B cell (primary cell): ENCODE measurements at regions not wholly inside any gene's neighbourhood (a gene's known extent, or its start where the extent isn't known, plus 50 kb on each side); places are given as distances from the start of the nearest gene placed in this dataset. TPM values are rescaled to one million over a fixed set of nuclear protein-coding genes. Genes with fewer than 3 reads are reported as not detected.

Experiments
- ATAC-seq: fragments of 200-7000 bp; cut with Tn5 transposase; one replicate; pipeline ENCODE4 v1.10.0; 2021; ENCODE audit warnings: low read depth, mild to moderate bottlenecking, moderate number of reproducible peaks, moderate library complexity
- CTCF ChIA-PET: fragments of 350-600 bp; sonication (Branson Sonifier 250); formaldehyde crosslinking; loops from one replicate; lab custom pipeline; 2021; ENCODE audit warnings: antibody characterized with exemption, inconsistent platforms; lab: Charles Lee
- POLR2A ChIA-PET: fragments of 350-600 bp; sonication (Branson Sonifier 250); formaldehyde crosslinking; loops from one replicate; lab custom pipeline; 2021; ENCODE audit warnings: antibody characterized with exemption; lab: Charles Lee
- DNase-seq: peaks from one replicate; pipeline ENCODE4 v3.0.0; 2013
- H2AFZ ChIP-seq: 2 replicates; pipeline ENCODE4 v1.6.1; 2012; ENCODE audit warnings: mild to moderate bottlenecking, low read depth, low read length; ENCODE audit not compliant: insufficient read depth, poor library complexity, severe bottlenecking
- H3K27ac ChIP-seq, 2 donors: 1 replicate in 1 of 2; 2 replicates in 1 of 2; pipeline ENCODE4 v1.5.1; 2012 to 2013; ENCODE audit warnings: low read length in 2 of 2, mild to moderate bottlenecking in 2 of 2, moderate library complexity in 1 of 2
- H3K27me3 ChIP-seq, 4 experiments: fragments of 200-600 bp in 1 of 4; sonication (generic) in 1 of 4; replicated peaks in 1 of 4; 1 replicate in 2 of 4; 2 replicates in 2 of 4; pipeline versions ENCODE4 v1.6.1 to v1.7.0; 2013 to 2016; ENCODE audit warnings: low read length in 3 of 4, mild to moderate bottlenecking in 2 of 4, mixed read lengths in 1 of 4, moderate library complexity in 1 of 4; ENCODE audit not compliant: insufficient read depth in 4 of 4, control insufficient read depth in 3 of 4; ENCODE audit errors: control extremely low read depth in 1 of 4
- H3K36me3 ChIP-seq, 2 experiments: replicated peaks in 1 of 2; 1 replicate in 1 of 2; 2 replicates in 1 of 2; pipeline versions ENCODE4 v1.6.1 to v1.7.1; 2013; ENCODE audit warnings: low read length in 1 of 2; ENCODE audit not compliant: insufficient read depth in 2 of 2, control insufficient read depth in 1 of 2; ENCODE audit errors: control extremely low read depth in 1 of 2, extremely low read depth in 1 of 2
- H3K4me1 ChIP-seq, 2 donors: fragments of 200-600 bp in 1 of 2; sonication (generic) in 1 of 2; 1 replicate in 1 of 2; 2 replicates in 1 of 2; pipeline versions ENCODE4 v1.5.1 to v1.6.1; 2013 to 2017; ENCODE audit warnings: low read length in 2 of 2; ENCODE audit not compliant: control insufficient read depth in 2 of 2, insufficient read depth in 2 of 2
- H3K4me2 ChIP-seq: replicated peaks from 2 replicates; pipeline ENCODE3; 2012; ENCODE audit warnings: mild to moderate bottlenecking, low read depth, low read length; ENCODE audit not compliant: poor library complexity, severe bottlenecking
- H3K4me3 ChIP-seq, 5 experiments: fragments of 200-600 bp in 1 of 5; sonication (generic) in 1 of 5; 1 replicate in 3 of 5; 2 replicates in 2 of 5; pipeline versions ENCODE4 v1.5.1 to v1.7.0; 2011 to 2016; ENCODE audit warnings: low read length in 4 of 5, mild to moderate bottlenecking in 4 of 5, low read depth in 2 of 5, control low read depth in 1 of 5, moderate library complexity in 1 of 5; ENCODE audit not compliant: insufficient read depth in 1 of 5; ENCODE audit errors: control extremely low read depth in 1 of 5, extremely low read depth in 1 of 5
- H3K79me2 ChIP-seq: fragments of 200-600 bp; sonication (generic); one replicate; pipeline ENCODE4 v1.6.0; 2016; ENCODE audit warnings: low read length; ENCODE audit not compliant: control insufficient read depth, insufficient read depth
- H3K9ac ChIP-seq: fragments of 200-600 bp; sonication (generic); 2 replicates; pipeline ENCODE4 v1.6.1; 2017; ENCODE audit warnings: mild to moderate bottlenecking, low read length, moderate library complexity
- H3K9me3 ChIP-seq, 3 donors: one replicate each; pipeline versions ENCODE4 v1.6.1 to v1.7.1; 2013; ENCODE audit warnings: low read length in 2 of 3; ENCODE audit not compliant: control insufficient read depth in 2 of 3, insufficient read depth in 1 of 3; ENCODE audit errors: control extremely low read depth in 1 of 3
- H4K20me1 ChIP-seq: 2 replicates; pipeline ENCODE4 v1.6.0; 2012; ENCODE audit warnings: mild to moderate bottlenecking, low read length; ENCODE audit not compliant: insufficient read depth, control insufficient read depth, poor library complexity, severe bottlenecking
- H3K27ac Mint-ChIP-seq: one replicate; pipeline ENCODE4 v1.8.0; 2021; ENCODE audit warnings: mixed read lengths
- H3K27me3 Mint-ChIP-seq: one replicate; pipeline ENCODE4 v1.8.0; 2021; ENCODE audit warnings: mixed read lengths
- H3K4me1 Mint-ChIP-seq: one replicate; pipeline ENCODE4 v1.8.0; 2021; ENCODE audit warnings: mixed read lengths
- H3K4me3 Mint-ChIP-seq: one replicate; pipeline ENCODE4 v1.8.0; 2021; ENCODE audit warnings: mixed read lengths
- H3K9me3 Mint-ChIP-seq: one replicate; pipeline ENCODE4 v1.8.0; 2022; ENCODE audit warnings: mixed read lengths; ENCODE audit not compliant: insufficient read depth
- CTCF ChIP-seq: fragments of 200-600 bp; IDR thresholded peaks from one replicate; pipeline ENCODE4 v1.8.0; 2022; ENCODE audit warnings: antibody characterized with exemption, mild to moderate bottlenecking
- EZH2 ChIP-seq: IDR thresholded peaks from 2 replicates; pipeline ENCODE4 v1.6.1; 2012; ENCODE audit warnings: borderline replicate concordance, low read depth, mild to moderate bottlenecking, moderate library complexity, low read length; ENCODE audit not compliant: insufficient read depth, poor library complexity, severe bottlenecking
- WGBS: methylation state at CpG from one replicate; pipeline ENCODE4 v1.1.5; 2013; ENCODE audit warnings: missing lambda C conversion rate; ENCODE audit not compliant: insufficient coverage; 5-methylcytosine and 5-hydroxymethylcytosine counted together
- intact Hi-C: fragments of 100-400 bp; cut with micrococcal nuclease; formaldehyde crosslinking; loops from one replicate; pipeline ENCODE4 v1.10.0; 2022
- small RNA-seq: library from RNA; depleted of rRNA; stranded (forward); fragments of <200 nt; gene quantifications from one replicate; pipeline ENCODE3, GENCODE V24; 2012; ENCODE audit warnings: low replicate concordance, low read depth; ENCODE audit not compliant: insufficient read length

GRCh38 chr10:31580646-31581045 is 261.6 kb downstream of the ZEB1 start:
- no peak overlapping the region for H2AFZ ChIP-seq
- H4K20me1 ChIP-seq: no peaks in the 10 kb centered on the region
- no peak overlapping the region for H3K4me3 ChIP-seq
- no peak overlapping the region for H3K9ac ChIP-seq
- 79% methylated on average over 4 of the region's 5 CpGs for WGBS
- no peaks in the 10 kb centered on the region for H3K79me2 ChIP-seq
- ATAC-seq (no peak), DNase-seq (no peak)
- peaks cover 0 to 9% (median 0%) of the 10 kb centered on the region in 3 donors for H3K9me3 ChIP-seq
- peaks cover 0 to 3% (median 0%) of the 10 kb centered on the region in 4 experiments for H3K27me3 ChIP-seq
- TF ChIP-seq EZH2 (no peak), CTCF (no peak)
- peaks cover 7% of the 10 kb centered on the region for H3K4me1 Mint-ChIP-seq
- POLR2A ChIA-PET: no interaction called here
- intact Hi-C loops: no loop called here
- peaks cover 16% of the 10 kb centered on the region for H3K27me3 Mint-ChIP-seq
- peaks cover 8% of the 10 kb centered on the region for H3K9me3 Mint-ChIP-seq
- CTCF ChIA-PET: no interaction called here
- no peak overlapping the region for H3K27ac ChIP-seq
- H3K4me3 Mint-ChIP-seq: no peak overlapping the region
- H3K36me3 ChIP-seq: no peaks in the 10 kb centered on the region
- no peak overlapping the region for H3K4me2 ChIP-seq
- peaks cover 6% of the 10 kb centered on the region in 2 donors for H3K4me1 ChIP-seq
- H3K27ac Mint-ChIP-seq: no peak overlapping the region

Small RNAs in the stretch of these regions (small RNA-seq; reads per million reads assigned to genes)
- not detected for gene AL161935.2
